GM18858 (cell line): ENCODE measurements at regions not wholly inside any gene's neighbourhood (a gene's known extent, or its start where the extent isn't known, plus 50 kb on each side); places are given as distances from the start of the nearest gene placed in this dataset.
"Not testable (repeated sequence)": the region's sequence is repeated elsewhere in the genome, so short reads cannot be mapped to it uniquely, and the experiment has no call there.

Experiments
- ATAC-seq: cut with Tn5 transposase; IDR thresholded peaks from one replicate; pipeline ENCODE4 v1.9.1; 2021; ENCODE audit not compliant: unreplicated experiment

GRCh38 chr14:39733741-39734140 is 301.5 kb upstream of the FBXO33 start:
- no peak for ATAC-seq

GRCh38 chr14:39731912-39732311 is 299.7 kb upstream of the FBXO33 start:
- ATAC-seq: no peak

DNA sequence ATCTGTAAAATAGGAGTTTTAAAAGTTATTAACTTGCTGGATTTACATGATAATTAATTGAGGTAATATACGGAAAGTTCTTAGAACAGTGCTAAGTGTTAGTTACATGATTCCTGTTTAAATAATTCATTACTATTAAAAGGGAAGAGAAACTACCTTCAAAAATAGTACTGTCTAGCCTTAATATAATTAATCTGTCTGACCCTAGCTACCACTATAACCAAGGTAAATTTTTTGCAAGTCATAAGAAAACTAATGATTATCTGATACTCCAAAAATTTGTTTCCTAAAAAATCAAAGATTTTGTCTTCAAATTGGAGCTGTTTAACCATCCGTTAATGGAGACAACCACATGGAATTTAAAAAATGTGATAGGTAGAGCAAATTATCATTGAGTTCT is 294.3 kb upstream of the FBXO33 start:
- no peak for ATAC-seq

DNA sequence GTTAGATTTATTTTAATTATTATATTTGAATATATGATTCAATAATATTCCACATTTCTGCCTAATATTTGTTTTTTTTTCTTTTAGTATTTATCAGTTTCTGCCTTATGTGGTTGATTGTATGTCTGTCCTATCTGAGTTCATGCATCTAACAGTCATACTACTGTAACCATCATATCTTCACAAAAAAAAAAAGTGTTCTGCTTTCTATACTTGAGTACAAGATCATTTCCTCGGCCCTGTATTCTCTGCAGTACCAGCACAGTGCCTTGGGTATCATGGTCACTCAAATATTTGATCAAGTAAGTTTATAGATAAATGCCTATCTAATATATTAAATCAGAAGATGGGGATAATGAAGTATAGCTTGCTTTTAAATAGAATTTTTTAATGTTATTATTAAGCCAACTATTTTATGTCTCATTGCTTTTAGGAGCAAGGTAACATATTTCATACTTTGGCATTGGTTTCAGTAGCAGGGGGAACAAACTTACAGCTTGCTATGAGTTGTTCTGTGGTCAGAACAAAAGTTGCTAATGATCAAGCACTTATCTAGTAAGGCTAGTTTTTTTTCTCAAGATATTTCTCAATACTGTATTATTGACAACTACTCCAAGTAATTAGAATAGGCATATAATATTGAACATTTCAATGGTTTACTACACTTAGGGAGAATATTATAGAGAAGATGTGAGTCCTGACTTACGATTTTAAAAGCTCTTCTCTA is 290.5 kb upstream of the FBXO33 start:
- ATAC-seq: no peak

GRCh38 chr14:39716987-39717570 is 284.8 kb upstream of the FBXO33 start:
- no peak for ATAC-seq

DNA sequence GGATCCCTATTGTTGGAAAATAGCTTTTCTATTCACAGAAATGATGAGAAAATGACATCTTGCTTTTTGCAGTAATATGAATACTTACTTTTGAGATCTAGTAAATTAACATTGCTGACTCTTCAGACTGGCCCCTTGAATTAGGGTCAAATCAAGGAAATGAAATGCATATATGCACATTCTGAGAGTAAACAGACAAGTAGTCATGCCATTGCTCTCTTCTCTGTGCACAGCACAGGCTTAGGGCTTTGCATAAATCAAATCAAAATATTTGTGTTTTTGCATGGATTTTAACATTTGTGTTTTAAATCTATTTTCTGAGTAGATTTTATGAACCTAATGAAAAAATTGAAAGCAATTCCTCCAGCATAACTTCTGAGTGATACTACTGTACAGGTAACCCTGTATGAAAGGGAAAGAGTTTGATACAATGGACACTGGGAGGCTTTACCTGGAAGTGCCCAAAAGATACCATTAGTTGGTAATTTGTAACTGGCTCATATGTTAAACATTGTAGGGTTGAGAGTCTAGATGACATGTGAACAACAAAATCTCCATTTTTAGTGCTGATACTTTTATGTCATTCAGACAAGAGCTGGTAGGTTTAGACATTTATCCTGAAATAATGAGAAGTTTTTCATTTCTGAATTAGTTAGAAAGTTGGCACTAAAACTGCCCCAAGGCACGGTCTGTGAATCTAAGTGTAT is 280.2 kb upstream of the FBXO33 start:
- no peak for ATAC-seq

- ATAC-seq: no peak
Observed at GRCh38 chr14:39704594-39704993, 272.4 kb upstream of the FBXO33 start.

GRCh38 chr14:39694341-39694740 is 262.1 kb upstream of the FBXO33 start:
- ATAC-seq: no peak

- ATAC-seq: no peak
Observed at GRCh38 chr14:39683691-39684260, 251.5 kb upstream of the FBXO33 start.

DNA sequence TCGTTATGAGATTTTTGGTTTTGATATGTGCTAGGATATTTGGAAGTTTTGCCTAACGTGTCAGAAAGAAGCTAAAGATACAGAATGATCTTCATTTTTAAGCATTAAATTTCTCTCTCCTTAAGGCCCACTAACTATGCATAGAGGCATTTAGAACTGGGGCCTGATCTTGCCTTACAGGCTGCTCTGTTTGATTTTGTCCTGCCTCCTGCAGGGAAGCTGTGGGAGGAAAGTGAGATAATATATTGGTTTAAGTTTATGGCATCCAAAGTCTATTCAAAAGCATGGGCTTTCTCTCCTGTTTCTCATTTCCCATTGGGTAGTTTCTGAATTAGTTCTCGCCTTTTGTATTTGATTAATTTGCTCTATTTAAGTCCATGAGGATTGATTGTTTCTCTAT is 250.3 kb upstream of the FBXO33 start:
- ATAC-seq: no peak

- ATAC-seq: no peak
Observed at GRCh38 chr14:39681782-39682399, 249.7 kb upstream of the FBXO33 start.

DNA sequence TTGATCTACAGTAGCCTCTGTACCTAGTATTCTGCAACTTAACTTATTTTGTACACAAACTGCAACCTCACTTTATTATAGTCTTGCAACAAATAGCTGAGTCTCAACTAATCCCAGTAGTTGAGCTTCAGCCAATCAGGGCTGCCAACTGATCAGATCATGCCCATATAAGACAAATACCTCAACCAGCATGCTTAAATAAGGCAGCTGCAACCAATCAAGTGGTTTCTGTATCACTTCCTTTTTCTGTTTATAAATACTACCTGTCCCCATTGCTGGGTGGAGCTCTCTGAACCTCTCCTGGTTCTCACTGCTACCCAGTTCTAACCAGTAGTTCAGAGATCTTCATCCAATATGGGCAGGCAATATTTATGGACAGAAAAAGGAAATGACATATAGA is 248.5 kb upstream of the FBXO33 start:
- peak; percentile 88 for ATAC-seq

DNA sequence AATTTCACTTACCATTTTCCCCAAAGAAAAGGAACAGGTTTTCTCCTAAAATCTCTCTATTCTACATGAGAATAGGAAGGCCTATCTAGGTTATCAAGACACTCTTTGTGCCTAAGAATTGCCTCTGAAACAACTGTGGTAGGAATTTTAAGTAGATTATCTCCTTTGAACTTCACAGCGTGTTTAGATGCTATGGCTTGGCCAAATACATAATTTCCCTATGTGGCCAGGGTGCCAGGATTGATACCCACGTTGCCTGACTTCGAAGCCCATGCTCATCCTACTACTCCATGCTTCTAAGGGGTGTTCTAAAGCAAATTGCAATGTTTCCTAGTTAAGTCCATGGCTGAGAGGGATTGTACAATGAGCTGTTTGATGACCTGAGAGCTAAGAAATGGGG is 241.5 kb upstream of the FBXO33 start:
- ATAC-seq: no peak

DNA sequence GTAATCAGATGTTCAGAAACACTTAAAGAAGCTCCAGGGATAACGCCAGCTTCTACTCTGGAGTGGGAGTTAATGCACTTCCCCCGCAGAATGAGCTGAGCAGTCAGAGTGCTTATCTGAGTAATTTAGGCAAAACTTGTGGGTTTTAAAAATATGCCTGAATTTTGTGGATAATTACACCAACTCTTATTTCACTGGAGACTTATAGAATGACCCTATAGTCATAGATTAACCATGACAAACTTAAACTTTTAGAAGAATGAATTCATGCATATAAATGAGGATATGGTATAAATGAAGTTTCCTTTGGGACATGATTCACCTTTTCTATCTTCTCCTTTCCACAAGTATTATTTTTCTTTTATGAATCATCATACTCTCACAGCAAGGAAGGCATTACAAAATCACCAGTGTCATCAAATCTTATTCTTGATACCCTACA is 241.1 kb upstream of the FBXO33 start:
- ATAC-seq: no peak

GRCh38 chr14:39668449-39668848 is 236.2 kb upstream of the FBXO33 start:
- no peak for ATAC-seq

- no peak for ATAC-seq
Observed at GRCh38 chr14:39666386-39666785, 234.2 kb upstream of the FBXO33 start.

GRCh38 chr14:39665075-39665475 is 232.8 kb upstream of the FBXO33 start:
- peak; percentile 63 for ATAC-seq

- ATAC-seq: no peak
Observed at GRCh38 chr14:39664646-39665045, 232.4 kb upstream of the FBXO33 start.

GRCh38 chr14:39641224-39641623 is 209.0 kb upstream of the FBXO33 start:
- no peak for ATAC-seq

GRCh38 chr14:39639009-39639408 is 206.8 kb upstream of the FBXO33 start:
- ATAC-seq: not testable (repeated sequence)

DNA sequence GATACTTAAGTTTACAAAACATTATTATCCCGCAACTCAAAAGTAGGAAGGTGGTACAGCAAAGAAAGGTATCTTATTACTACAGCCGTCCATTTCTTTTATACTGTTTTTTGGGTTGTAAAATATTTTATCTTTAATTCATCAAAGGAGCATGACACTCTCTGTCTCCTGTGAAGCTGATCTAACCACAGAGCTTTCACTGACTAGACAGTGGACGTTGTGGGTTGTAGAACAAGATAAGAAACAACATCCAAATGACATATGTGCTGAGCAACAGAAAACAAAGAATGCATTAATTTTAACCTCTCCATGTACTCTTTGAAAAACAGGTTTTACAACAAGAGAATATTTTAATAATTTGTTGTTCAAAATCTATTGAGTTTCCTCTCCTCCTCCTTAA is 195.9 kb upstream of the FBXO33 start:
- ATAC-seq: no peak
